HepG2 (cell line): ENCODE measurements at regions not wholly inside any gene's neighbourhood (a gene's known extent, or its start where the extent isn't known, plus 50 kb on each side); places are given as distances from the start of the nearest gene placed in this dataset.

Source experiments
- ATAC-seq: fragments of 200-7000 bp; cut with Tn5 transposase; 3 replicates; pipeline ENCODE4 v1.9.1; 2020; ENCODE audit warnings: mild to moderate bottlenecking, moderate library complexity
- BruUV-seq: library from RNA; stranded (reverse); fragments of 400-500 nt; replicated peaks from 2 replicates; lab custom pipeline; 2021; lab: Mats Ljungman, UMichigan
- CTCF ChIA-PET: fragments of 300-600 bp; formaldehyde crosslinking; extraction: SDS; loops from one replicate; lab custom pipeline; 2021; ENCODE audit warnings: low total read pairs, inconsistent platforms, low intra/inter-chr PET ratio; lab: Yijun Ruan, JAX
- POLR2A ChIA-PET: fragments of 350-600 bp; sonication (Branson Sonifier 250); formaldehyde crosslinking; loops from one replicate; lab custom pipeline; 2020; ENCODE audit warnings: antibody characterized with exemption, inconsistent platforms; lab: Yijun Ruan, JAX
- DNase-seq: peaks from one replicate; pipeline ENCODE4 v3.0.0-alpha.2; 2015; ENCODE audit warnings: low spot score
- FAIRE-seq: peaks from 3 replicates; lab custom pipeline; 2011; peaks lifted over from hg19 to GRCh38; lab: Jason Lieb, UNC
- H2AFZ ChIP-seq: one replicate; pipeline ENCODE4 v1.6.1; 2011; ENCODE audit warnings: low read length, inconsistent platforms
- H3K27ac ChIP-seq: fragments of 300-600 bp; 3 replicates; pipeline ENCODE4 v1.8.0; 2011; ENCODE audit warnings: mixed run types, mild to moderate bottlenecking, mixed read lengths, low read length, inconsistent platforms; ENCODE audit not compliant: insufficient read depth; ENCODE audit errors: extremely low read length
- H3K27me3 ChIP-seq, 2 experiments: fragments of 200-600 bp in 1 of 2; 2 replicates in 1 of 2; 3 replicates in 1 of 2; pipeline versions ENCODE4 v1.6.0 to v1.8.0; 2011; ENCODE audit warnings: low read length in 2 of 2, mild to moderate bottlenecking in 2 of 2, moderate library complexity in 2 of 2, inconsistent platforms in 1 of 2; ENCODE audit not compliant: insufficient read depth in 2 of 2, control insufficient read depth in 1 of 2
- H3K36me3 ChIP-seq, 2 experiments: fragments of 200-600 bp in 1 of 2; replicated peaks in 1 of 2; 2 replicates in 1 of 2; 3 replicates in 1 of 2; pipeline versions ENCODE4 v1.5.1 to v1.8.0; 2011; ENCODE audit warnings: low read length in 2 of 2, inconsistent platforms in 1 of 2; ENCODE audit not compliant: insufficient read depth in 2 of 2, control insufficient read depth in 1 of 2
- H3K4me1 ChIP-seq: 2 replicates; pipeline ENCODE4 v1.5.1; 2012; ENCODE audit warnings: low read length, inconsistent platforms; ENCODE audit not compliant: insufficient read depth
- H3K4me2 ChIP-seq: 2 replicates; pipeline ENCODE4 v1.6.0; 2011; ENCODE audit warnings: low read depth, low read length, inconsistent platforms
- H3K4me3 ChIP-seq, 3 experiments: fragments of 200-600 bp in 1 of 3; sonication (generic), shearing (Covaris generic) in 1 of 3; replicated peaks in 1 of 3; 2 replicates each; pipeline ENCODE4 v1.5.1; 2011 to 2016; ENCODE audit warnings: low read length in 3 of 3, inconsistent platforms in 2 of 3, low read depth in 2 of 3, mild to moderate bottlenecking in 2 of 3, control low read depth in 1 of 3, mixed read lengths in 1 of 3; ENCODE audit not compliant: insufficient read depth in 1 of 3
- H3K79me2 ChIP-seq: one replicate; pipeline ENCODE4 v1.6.1; 2011; ENCODE audit warnings: low read length, inconsistent platforms; ENCODE audit not compliant: insufficient read depth
- H3K9ac ChIP-seq: 2 replicates; pipeline ENCODE4 v1.6.0; 2011; ENCODE audit warnings: mild to moderate bottlenecking, low read depth, low read length, inconsistent platforms; ENCODE audit not compliant: insufficient read depth
- H3K9me3 ChIP-seq: 2 replicates; pipeline ENCODE4 v1.5.1; 2012; ENCODE audit warnings: mild to moderate bottlenecking, low read length
- H4K20me1 ChIP-seq: 2 replicates; pipeline ENCODE4 v1.6.0; 2011; ENCODE audit warnings: inconsistent platforms, mild to moderate bottlenecking, low read length, moderate library complexity; ENCODE audit not compliant: insufficient read depth
- FOXA1 ChIP-seq, 2 experiments: fragments of 450-650 bp in 1 of 2; sonication (generic) in 1 of 2; formaldehyde crosslinking in 1 of 2; IDR thresholded peaks; 2 replicates each; pipeline versions ENCODE4 v1.4.0 to v1.6.1; 2016 to 2020; ENCODE audit warnings: missing genetic modification reagents in 1 of 2
- HOXA3 ChIP-seq: sonication (generic); formaldehyde crosslinking; IDR thresholded peaks from 2 replicates; pipeline ENCODE4 v1.5.0; 2020; ENCODE audit warnings: missing genetic modification reagents
- NONO ChIP-seq, 2 experiments: fragments of 450-650 bp in 1 of 2; sonication (generic) in 1 of 2; formaldehyde crosslinking in 1 of 2; IDR thresholded peaks in 1 of 2; conservative IDR thresholded peaks in 1 of 2; 2 replicates each; pipeline versions ENCODE4 v1.6.1 to v1.8.0; 2017 to 2022; ENCODE audit warnings: mild to moderate bottlenecking in 1 of 2, missing genetic modification reagents in 1 of 2, moderate library complexity in 1 of 2
- ZMYM2 ChIP-seq: sonication (generic); formaldehyde crosslinking; IDR thresholded peaks from 2 replicates; pipeline ENCODE4 v1.8.0; 2022; ENCODE audit warnings: mild to moderate bottlenecking, missing genetic modification reagents
- ZNF207 ChIP-seq: fragments of 450-650 bp; IDR thresholded peaks from 2 replicates; pipeline ENCODE4 v1.6.1; 2016; ENCODE audit warnings: antibody characterized with exemption, borderline replicate concordance
- ZNF432 ChIP-seq: sonication (generic); formaldehyde crosslinking; IDR thresholded peaks from 2 replicates; pipeline ENCODE4 v1.5.0; 2020; ENCODE audit warnings: missing genetic modification reagents, mild to moderate bottlenecking, borderline replicate concordance
- ZNF567 ChIP-seq: sonication (generic); formaldehyde crosslinking; IDR thresholded peaks from 2 replicates; pipeline ENCODE4 v1.8.1; 2023; ENCODE audit warnings: mild to moderate bottlenecking, missing genetic modification reagents, borderline replicate concordance
- WGBS: methylation state at CpG from one replicate; pipeline ENCODE4 v1.1.6; 2017; ENCODE audit warnings: low lambda C conversion rate; 5-methylcytosine and 5-hydroxymethylcytosine counted together
- in situ Hi-C: cut with HindIII; loops from 2 replicates; pipeline ENCODE4 v1.10.0; 2017; ENCODE audit warnings: low pct_unique_long_range_greater_than_20kb; ENCODE audit not compliant: extremely low pct_ligation_motif_present
- intact Hi-C: fragments of 100-400 bp; cut with micrococcal nuclease; formaldehyde crosslinking; loops from one replicate; pipeline ENCODE4 v1.10.0; 2022; ENCODE audit not compliant: unreplicated experiment
- TF ChIP-seq, protein P1 (sequence below): sonication (generic); formaldehyde crosslinking; IDR thresholded peaks from 2 replicates; pipeline ENCODE4 v1.8.0; 2022; ENCODE audit warnings: mild to moderate bottlenecking, missing genetic modification reagents
- TF ChIP-seq, protein P2 (sequence below): sonication (generic); formaldehyde crosslinking; IDR thresholded peaks from 2 replicates; pipeline ENCODE4 v1.4.0; 2020; ENCODE audit warnings: missing genetic modification reagents, borderline replicate concordance
- TF ChIP-seq, protein P3 (sequence below): IDR thresholded peaks from 2 replicates; pipeline ENCODE4 v1.6.1; 2016; ENCODE audit warnings: missing compliant biosample characterization, missing genetic modification reagents, borderline replicate concordance
- TF ChIP-seq, protein P4 (sequence below): sonication (generic); formaldehyde crosslinking; IDR thresholded peaks from 2 replicates; pipeline ENCODE4 v1.5.0; 2020; ENCODE audit warnings: missing genetic modification reagents

DNA sequence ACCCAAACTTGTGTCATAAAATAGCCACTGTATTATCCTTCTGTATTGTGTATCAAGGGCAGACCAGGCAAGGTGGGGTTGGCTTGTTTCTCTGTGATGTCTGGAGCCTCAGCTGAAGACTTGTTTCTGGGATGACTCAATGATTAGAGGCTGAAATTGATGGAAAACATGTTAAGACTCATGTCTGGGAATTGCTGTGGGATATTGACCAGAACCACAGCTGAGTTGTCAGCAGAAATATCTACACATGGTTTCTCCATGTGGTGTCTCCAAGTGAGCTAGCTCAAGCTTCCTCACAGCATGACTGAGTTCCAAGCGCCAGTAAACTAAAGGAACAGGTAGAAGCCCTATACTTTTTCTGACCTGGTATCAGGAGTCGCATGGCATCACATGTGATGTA, 128.5 kb upstream of the SYNDIG1 start:
- no peak overlapping the region for H3K9ac ChIP-seq
- H3K4me1 ChIP-seq: no peaks in the 10 kb centered on the region
- DNase-seq (no peak), ATAC-seq (no peak), FAIRE-seq (no peak)
- H4K20me1 ChIP-seq: no peaks in the 10 kb centered on the region
- intact Hi-C loops (no loop called here), in situ Hi-C loops (no loop called here)
- no peaks in the 10 kb centered on the region for H3K27me3 ChIP-seq
- TF ChIP-seq, protein P1, sequence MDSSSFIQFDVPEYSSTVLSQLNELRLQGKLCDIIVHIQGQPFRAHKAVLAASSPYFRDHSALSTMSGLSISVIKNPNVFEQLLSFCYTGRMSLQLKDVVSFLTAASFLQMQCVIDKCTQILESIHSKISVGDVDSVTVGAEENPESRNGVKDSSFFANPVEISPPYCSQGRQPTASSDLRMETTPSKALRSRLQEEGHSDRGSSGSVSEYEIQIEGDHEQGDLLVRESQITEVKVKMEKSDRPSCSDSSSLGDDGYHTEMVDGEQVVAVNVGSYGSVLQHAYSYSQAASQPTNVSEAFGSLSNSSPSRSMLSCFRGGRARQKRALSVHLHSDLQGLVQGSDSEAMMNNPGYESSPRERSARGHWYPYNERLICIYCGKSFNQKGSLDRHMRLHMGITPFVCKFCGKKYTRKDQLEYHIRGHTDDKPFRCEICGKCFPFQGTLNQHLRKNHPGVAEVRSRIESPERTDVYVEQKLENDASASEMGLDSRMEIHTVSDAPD: no peak
- TF ChIP-seq FOXA1 (IDR thresholded peaks at IDR 0.05) (no peak), FOXA1 (CRISPR knock-in tag; IDR thresholded peaks at IDR 0.05) (no peak), ZNF432 (no peak), NONO (IDR thresholded peaks at IDR 0.05) (no peak), NONO (CRISPR knock-in tag; conservative IDR thresholded peaks at IDR 0.05) (no peak), ZMYM2 (CRISPR knock-in tag) (no peak)
- TF ChIP-seq, protein P2, sequence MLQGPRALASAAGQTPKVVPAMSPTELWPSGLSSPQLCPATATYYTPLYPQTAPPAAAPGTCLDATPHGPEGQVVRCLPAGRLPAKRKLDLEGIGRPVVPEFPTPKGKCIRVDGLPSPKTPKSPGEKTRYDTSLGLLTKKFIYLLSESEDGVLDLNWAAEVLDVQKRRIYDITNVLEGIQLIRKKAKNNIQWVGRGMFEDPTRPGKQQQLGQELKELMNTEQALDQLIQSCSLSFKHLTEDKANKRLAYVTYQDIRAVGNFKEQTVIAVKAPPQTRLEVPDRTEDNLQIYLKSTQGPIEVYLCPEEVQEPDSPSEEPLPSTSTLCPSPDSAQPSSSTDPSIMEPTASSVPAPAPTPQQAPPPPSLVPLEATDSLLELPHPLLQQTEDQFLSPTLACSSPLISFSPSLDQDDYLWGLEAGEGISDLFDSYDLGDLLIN: no peak
- POLR2A ChIA-PET: no interaction called here
- no peaks in the 10 kb centered on the region for H3K9me3 ChIP-seq
- no peak overlapping the region for H2AFZ ChIP-seq
- H3K27ac ChIP-seq: no peak overlapping the region
- CTCF ChIA-PET: no interaction called here
- WGBS: 0% methylated on average over 2 of the region's 2 CpGs
- BruUV-seq: no TSS peak
- no peak overlapping the region for H3K4me3 ChIP-seq
- no peak overlapping the region for H3K4me2 ChIP-seq
- H3K79me2 ChIP-seq: no peaks in the 10 kb centered on the region
- H3K36me3 ChIP-seq: no peaks in the 10 kb centered on the region

DNA sequence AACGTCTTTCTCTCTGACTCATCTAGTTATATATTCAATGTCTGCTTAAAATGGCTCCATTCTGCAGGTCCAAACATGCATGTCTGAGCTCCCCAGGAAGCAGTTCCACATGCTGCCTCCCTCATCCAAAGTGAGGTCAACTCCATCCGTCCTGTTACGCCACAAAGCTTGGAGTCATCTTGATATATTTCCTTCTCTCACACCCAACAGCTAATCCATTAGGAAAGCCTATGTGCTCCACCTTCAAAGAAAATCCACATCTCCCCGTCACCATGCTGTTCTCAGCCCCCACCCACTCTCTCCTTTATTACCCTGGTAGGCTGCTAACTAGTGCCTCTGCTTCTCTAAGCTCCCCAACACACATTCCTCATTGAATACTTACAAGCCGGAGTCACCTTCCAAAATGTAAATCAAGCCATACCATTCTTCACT, 130.2 kb upstream of the SYNDIG1 start:
- Histone ChIP-seq H3K4me3 (no peak overlapping the region), H3K9me3 (no peaks in the 10 kb centered on the region), H3K27ac (no peak overlapping the region), H4K20me1 (no peaks in the 10 kb centered on the region)
- FAIRE-seq (no peak), ATAC-seq (no peak), DNase-seq (no peak)
- CTCF ChIA-PET: no interaction called here
- in situ Hi-C loops: no loop called here
- 27% methylated on average over 5 of the region's 5 CpGs for WGBS
- intact Hi-C loops: no loop called here
- POLR2A ChIA-PET: no interaction called here
- no TSS peak for BruUV-seq
- TF ChIP-seq, protein P3, sequence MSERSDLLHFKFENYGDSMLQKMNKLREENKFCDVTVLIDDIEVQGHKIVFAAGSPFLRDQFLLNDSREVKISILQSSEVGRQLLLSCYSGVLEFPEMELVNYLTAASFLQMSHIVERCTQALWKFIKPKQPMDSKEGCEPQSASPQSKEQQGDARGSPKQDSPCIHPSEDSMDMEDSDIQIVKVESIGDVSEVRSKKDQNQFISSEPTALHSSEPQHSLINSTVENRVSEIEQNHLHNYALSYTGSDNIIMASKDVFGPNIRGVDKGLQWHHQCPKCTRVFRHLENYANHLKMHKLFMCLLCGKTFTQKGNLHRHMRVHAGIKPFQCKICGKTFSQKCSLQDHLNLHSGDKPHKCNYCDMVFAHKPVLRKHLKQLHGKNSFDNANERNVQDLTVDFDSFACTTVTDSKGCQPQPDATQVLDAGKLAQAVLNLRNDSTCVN (CRISPR knock-in tag): no peak
- TF ChIP-seq HOXA3 (no peak), ZNF207 (0 out of 2 replicates have a peak, but pooled peaks have one; percentile 11), ZNF567 (CRISPR knock-in tag) (no peak)
- TF ChIP-seq, protein P4, sequence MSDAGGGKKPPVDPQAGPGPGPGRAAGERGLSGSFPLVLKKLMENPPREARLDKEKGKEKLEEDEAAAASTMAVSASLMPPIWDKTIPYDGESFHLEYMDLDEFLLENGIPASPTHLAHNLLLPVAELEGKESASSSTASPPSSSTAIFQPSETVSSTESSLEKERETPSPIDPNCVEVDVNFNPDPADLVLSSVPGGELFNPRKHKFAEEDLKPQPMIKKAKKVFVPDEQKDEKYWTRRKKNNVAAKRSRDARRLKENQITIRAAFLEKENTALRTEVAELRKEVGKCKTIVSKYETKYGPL (CRISPR knock-in tag): no peak
- TF ChIP-seq, all 625 proteins: peak for 1
- Histone ChIP-seq H2AFZ (no peak overlapping the region), H3K27me3 (no peaks in the 10 kb centered on the region), H3K36me3 (no peaks in the 10 kb centered on the region), H3K4me1 (no peaks in the 10 kb centered on the region), H3K9ac (no peak overlapping the region), H3K79me2 (no peaks in the 10 kb centered on the region), H3K4me2 (no peak overlapping the region)
